ENCODE measurements at regions not wholly inside any gene's neighbourhood (a gene's known extent, or its start where the extent isn't known, plus 50 kb on each side); places are given as distances from the start of the nearest gene placed in this dataset.

DNA sequence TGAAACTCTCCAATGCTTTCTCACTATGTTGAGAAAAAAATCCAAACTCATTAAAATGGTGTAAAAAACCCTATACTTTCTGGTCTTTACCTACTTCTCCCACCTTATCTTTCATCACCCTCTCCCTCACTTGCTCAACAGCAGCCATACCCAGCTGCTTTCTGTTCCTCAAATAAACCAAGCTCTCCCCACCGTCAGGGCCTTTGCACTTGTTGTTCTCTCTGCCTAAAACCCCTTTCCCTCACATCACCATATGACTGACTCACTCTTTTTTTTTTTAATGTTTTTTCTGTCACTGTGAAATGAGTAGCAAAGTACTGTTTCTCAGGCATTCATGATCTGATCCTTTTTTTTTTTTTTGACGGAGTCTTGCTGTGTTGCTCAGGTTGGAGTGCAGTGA is 122.3 kb upstream of the TMEM164 start:
- TF ChIP-seq, protein P1, sequence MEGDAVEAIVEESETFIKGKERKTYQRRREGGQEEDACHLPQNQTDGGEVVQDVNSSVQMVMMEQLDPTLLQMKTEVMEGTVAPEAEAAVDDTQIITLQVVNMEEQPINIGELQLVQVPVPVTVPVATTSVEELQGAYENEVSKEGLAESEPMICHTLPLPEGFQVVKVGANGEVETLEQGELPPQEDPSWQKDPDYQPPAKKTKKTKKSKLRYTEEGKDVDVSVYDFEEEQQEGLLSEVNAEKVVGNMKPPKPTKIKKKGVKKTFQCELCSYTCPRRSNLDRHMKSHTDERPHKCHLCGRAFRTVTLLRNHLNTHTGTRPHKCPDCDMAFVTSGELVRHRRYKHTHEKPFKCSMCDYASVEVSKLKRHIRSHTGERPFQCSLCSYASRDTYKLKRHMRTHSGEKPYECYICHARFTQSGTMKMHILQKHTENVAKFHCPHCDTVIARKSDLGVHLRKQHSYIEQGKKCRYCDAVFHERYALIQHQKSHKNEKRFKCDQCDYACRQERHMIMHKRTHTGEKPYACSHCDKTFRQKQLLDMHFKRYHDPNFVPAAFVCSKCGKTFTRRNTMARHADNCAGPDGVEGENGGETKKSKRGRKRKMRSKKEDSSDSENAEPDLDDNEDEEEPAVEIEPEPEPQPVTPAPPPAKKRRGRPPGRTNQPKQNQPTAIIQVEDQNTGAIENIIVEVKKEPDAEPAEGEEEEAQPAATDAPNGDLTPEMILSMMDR (IDR thresholded peaks at IDR 0.05; ENCODE audit: insufficient read depth, low read depth, low read length): no peak
- no peak for TF ChIP-seq EZH2 (IDR thresholded peaks at IDR 0.05; ENCODE audit: insufficient read depth, low read length)
